ENCODE measurements at regions not wholly inside any gene's neighbourhood (a gene's known extent, or its start where the extent isn't known, plus 50 kb on each side); places are given as distances from the start of the nearest gene placed in this dataset.

DNA sequence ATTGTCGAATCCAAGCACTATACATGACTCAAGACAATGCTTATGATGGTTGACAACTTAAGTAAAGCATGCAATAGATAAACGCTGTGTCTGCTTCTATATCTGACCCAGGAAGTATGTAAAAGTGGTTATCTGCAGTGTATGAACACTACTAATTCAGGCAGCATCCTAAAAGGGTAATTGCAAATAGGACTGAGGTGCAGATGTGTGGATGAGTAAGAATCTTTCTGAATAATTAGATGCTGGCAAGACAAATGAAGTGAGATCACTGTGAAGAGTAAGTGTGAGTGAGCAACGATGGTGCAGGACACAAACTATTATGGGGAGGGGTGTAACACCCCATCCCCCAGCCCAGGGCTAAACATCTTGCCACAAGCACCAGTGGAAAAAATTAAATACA lies 195.7 kb upstream of the CHRNA7 start:
- TF ChIP-seq, protein P1, sequence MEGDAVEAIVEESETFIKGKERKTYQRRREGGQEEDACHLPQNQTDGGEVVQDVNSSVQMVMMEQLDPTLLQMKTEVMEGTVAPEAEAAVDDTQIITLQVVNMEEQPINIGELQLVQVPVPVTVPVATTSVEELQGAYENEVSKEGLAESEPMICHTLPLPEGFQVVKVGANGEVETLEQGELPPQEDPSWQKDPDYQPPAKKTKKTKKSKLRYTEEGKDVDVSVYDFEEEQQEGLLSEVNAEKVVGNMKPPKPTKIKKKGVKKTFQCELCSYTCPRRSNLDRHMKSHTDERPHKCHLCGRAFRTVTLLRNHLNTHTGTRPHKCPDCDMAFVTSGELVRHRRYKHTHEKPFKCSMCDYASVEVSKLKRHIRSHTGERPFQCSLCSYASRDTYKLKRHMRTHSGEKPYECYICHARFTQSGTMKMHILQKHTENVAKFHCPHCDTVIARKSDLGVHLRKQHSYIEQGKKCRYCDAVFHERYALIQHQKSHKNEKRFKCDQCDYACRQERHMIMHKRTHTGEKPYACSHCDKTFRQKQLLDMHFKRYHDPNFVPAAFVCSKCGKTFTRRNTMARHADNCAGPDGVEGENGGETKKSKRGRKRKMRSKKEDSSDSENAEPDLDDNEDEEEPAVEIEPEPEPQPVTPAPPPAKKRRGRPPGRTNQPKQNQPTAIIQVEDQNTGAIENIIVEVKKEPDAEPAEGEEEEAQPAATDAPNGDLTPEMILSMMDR (IDR thresholded peaks at IDR 0.05), result no peak
- TF ChIP-seq POLR2A (IDR thresholded peaks at IDR 0.05), result no peak
